Panc1 (cell line): ENCODE measurements at regions not wholly inside any gene's neighbourhood (a gene's known extent, or its start where the extent isn't known, plus 50 kb on each side); places are given as distances from the start of the nearest gene placed in this dataset.

Experiments used
- ATAC-seq: fragments of 200-7000 bp; cut with Tn5 transposase; 2 replicates; pipeline ENCODE4 v1.9.1; 2020; ENCODE audit warnings: mild to moderate bottlenecking, moderate library complexity
- BruUV-seq: library from RNA; stranded (reverse); fragments of 400-500 nt; replicated peaks from 2 replicates; lab custom pipeline; 2021; lab: Mats Ljungman, UMichigan
- CTCF ChIA-PET: fragments of 300-600 bp; sonication (Branson Sonifier 250); formaldehyde crosslinking; loops from one replicate; lab custom pipeline; 2022; ENCODE audit warnings: antibody characterized with exemption; lab: Charles Lee
- POLR2A ChIA-PET: fragments of 300-600 bp; sonication (Branson Sonifier 250); formaldehyde crosslinking; loops from one replicate; lab custom pipeline; 2022; ENCODE audit warnings: antibody characterized with exemption; lab: Charles Lee
- DNase-seq: peaks from one replicate; pipeline ENCODE4 v3.0.0-alpha.2; 2010; ENCODE audit warnings: low read depth, low spot score
- H3K27ac ChIP-seq: 2 replicates; pipeline ENCODE4 v1.5.1; 2011; ENCODE audit warnings: mild to moderate bottlenecking, low read length, inconsistent platforms
- H3K27me3 ChIP-seq: fragments of 200-500 bp; sonication (Bioruptor generic); 2 replicates; pipeline ENCODE4 v1.6.0; 2014; ENCODE audit warnings: low read length, inconsistent platforms; ENCODE audit not compliant: control insufficient read depth, insufficient read depth
- H3K36me3 ChIP-seq: fragments of 200-500 bp; sonication (Bioruptor generic); 2 replicates; pipeline ENCODE4 v1.5.1; 2014; ENCODE audit warnings: inconsistent platforms, mild to moderate bottlenecking, low read length, moderate library complexity; ENCODE audit not compliant: control insufficient read depth, insufficient read depth
- H3K4me1 ChIP-seq: 2 replicates; pipeline ENCODE4 v1.5.1; 2011; ENCODE audit warnings: inconsistent platforms, mild to moderate bottlenecking, low read length, moderate library complexity; ENCODE audit not compliant: control insufficient read depth, insufficient read depth
- H3K4me3 ChIP-seq, 2 experiments: 2 replicates each; pipeline ENCODE4 v1.5.1; 2011 to 2012; ENCODE audit warnings: low read depth in 2 of 2, low read length in 2 of 2, mild to moderate bottlenecking in 2 of 2, inconsistent platforms in 1 of 2, moderate library complexity in 1 of 2
- H3K9me3 ChIP-seq: fragments of 200-500 bp; sonication (Bioruptor generic); 2 replicates; pipeline ENCODE4 v1.5.1; 2014; ENCODE audit warnings: low read depth, mild to moderate bottlenecking, inconsistent platforms, low read length, moderate library complexity; ENCODE audit not compliant: control insufficient read depth, insufficient read depth
- POLR2AphosphoS5 ChIP-seq: IDR thresholded peaks from 2 replicates; pipeline ENCODE4 v1.6.1; 2012; ENCODE audit warnings: mild to moderate bottlenecking, low read depth, low read length, moderate library complexity
- SIN3A ChIP-seq: IDR thresholded peaks from 2 replicates; pipeline ENCODE4 v1.6.1; 2012; ENCODE audit warnings: low read depth, mild to moderate bottlenecking, low read length, moderate library complexity, borderline replicate concordance; ENCODE audit not compliant: insufficient read depth
- TCF7L2 ChIP-seq: IDR thresholded peaks from 2 replicates; pipeline ENCODE4 v1.6.1; 2011; ENCODE audit warnings: mild to moderate bottlenecking, low read depth, low read length, inconsistent platforms
- in situ Hi-C: cut with HindIII; loops from 2 replicates; pipeline ENCODE4 v1.10.0; 2016; ENCODE audit warnings: low sequenced_read_pairs, low pct_unique_long_range_greater_than_20kb
- intact Hi-C: fragments of 100-400 bp; cut with micrococcal nuclease; formaldehyde crosslinking; loops from one replicate; pipeline ENCODE4 v1.10.0; 2022; ENCODE audit not compliant: unreplicated experiment
- TF ChIP-seq, protein P1 (sequence below): fragments of 450-650 bp; IDR thresholded peaks from 2 replicates; pipeline ENCODE4 v1.5.1; 2017; ENCODE audit warnings: mild to moderate bottlenecking
- TF ChIP-seq, protein P2 (sequence below), 2 experiments: IDR thresholded peaks; 2 replicates each; pipeline ENCODE4 v1.6.1; 2011 to 2012; ENCODE audit warnings: low read depth in 2 of 2, control low read depth in 1 of 2, low read length in 1 of 2, mild to moderate bottlenecking in 1 of 2, moderate library complexity in 1 of 2; ENCODE audit not compliant: insufficient read depth in 1 of 2

DNA sequence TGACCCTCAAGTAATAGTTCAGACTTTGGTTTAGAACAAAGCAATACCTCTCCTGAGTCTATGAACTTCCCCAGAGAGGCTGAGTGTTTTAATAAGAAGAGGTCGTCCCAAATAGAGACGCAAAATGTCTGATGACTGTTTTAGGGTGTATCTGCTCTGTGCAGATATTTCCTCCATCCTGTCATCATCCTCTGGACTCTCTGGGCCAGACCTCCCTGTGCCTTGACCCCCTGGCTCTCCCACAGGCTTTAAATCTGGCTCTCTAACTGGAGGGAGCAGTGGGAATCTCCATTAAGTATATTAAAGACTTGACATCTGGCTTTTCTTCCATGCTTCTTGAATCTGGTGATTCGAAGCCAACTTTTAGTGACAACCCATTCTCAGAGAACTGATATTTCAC, 633.3 kb downstream of the INHBA start:
- no peaks in the 10 kb centered on the region for H3K4me1 ChIP-seq
- no peak overlapping the region for H3K27ac ChIP-seq
- ChIA-PET POLR2A (no interaction called here), CTCF (no interaction called here)
- TF ChIP-seq, protein P1, sequence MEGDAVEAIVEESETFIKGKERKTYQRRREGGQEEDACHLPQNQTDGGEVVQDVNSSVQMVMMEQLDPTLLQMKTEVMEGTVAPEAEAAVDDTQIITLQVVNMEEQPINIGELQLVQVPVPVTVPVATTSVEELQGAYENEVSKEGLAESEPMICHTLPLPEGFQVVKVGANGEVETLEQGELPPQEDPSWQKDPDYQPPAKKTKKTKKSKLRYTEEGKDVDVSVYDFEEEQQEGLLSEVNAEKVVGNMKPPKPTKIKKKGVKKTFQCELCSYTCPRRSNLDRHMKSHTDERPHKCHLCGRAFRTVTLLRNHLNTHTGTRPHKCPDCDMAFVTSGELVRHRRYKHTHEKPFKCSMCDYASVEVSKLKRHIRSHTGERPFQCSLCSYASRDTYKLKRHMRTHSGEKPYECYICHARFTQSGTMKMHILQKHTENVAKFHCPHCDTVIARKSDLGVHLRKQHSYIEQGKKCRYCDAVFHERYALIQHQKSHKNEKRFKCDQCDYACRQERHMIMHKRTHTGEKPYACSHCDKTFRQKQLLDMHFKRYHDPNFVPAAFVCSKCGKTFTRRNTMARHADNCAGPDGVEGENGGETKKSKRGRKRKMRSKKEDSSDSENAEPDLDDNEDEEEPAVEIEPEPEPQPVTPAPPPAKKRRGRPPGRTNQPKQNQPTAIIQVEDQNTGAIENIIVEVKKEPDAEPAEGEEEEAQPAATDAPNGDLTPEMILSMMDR, result no peak
- TF ChIP-seq, protein P2, sequence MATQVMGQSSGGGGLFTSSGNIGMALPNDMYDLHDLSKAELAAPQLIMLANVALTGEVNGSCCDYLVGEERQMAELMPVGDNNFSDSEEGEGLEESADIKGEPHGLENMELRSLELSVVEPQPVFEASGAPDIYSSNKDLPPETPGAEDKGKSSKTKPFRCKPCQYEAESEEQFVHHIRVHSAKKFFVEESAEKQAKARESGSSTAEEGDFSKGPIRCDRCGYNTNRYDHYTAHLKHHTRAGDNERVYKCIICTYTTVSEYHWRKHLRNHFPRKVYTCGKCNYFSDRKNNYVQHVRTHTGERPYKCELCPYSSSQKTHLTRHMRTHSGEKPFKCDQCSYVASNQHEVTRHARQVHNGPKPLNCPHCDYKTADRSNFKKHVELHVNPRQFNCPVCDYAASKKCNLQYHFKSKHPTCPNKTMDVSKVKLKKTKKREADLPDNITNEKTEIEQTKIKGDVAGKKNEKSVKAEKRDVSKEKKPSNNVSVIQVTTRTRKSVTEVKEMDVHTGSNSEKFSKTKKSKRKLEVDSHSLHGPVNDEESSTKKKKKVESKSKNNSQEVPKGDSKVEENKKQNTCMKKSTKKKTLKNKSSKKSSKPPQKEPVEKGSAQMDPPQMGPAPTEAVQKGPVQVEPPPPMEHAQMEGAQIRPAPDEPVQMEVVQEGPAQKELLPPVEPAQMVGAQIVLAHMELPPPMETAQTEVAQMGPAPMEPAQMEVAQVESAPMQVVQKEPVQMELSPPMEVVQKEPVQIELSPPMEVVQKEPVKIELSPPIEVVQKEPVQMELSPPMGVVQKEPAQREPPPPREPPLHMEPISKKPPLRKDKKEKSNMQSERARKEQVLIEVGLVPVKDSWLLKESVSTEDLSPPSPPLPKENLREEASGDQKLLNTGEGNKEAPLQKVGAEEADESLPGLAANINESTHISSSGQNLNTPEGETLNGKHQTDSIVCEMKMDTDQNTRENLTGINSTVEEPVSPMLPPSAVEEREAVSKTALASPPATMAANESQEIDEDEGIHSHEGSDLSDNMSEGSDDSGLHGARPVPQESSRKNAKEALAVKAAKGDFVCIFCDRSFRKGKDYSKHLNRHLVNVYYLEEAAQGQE (IDR thresholded peaks at IDR 0.05; ENCODE audit: insufficient read depth in 1 of 2, low read depth in 2 of 2, low read length in 1 of 2), result no peak
- TF ChIP-seq POLR2AphosphoS5 (no peak), SIN3A (no peak), TCF7L2 (no peak)
- ATAC-seq, result no peak
- H3K27me3 ChIP-seq, result no peaks in the 10 kb centered on the region
- intact Hi-C loops, result no loop called here
- H3K36me3 ChIP-seq, result no peaks in the 10 kb centered on the region
- in situ Hi-C loops, result no loop called here
- no TSS peak for BruUV-seq
- H3K4me3 ChIP-seq, result no peak overlapping the region
- no peaks in the 10 kb centered on the region for H3K9me3 ChIP-seq
- no peak for DNase-seq

DNA sequence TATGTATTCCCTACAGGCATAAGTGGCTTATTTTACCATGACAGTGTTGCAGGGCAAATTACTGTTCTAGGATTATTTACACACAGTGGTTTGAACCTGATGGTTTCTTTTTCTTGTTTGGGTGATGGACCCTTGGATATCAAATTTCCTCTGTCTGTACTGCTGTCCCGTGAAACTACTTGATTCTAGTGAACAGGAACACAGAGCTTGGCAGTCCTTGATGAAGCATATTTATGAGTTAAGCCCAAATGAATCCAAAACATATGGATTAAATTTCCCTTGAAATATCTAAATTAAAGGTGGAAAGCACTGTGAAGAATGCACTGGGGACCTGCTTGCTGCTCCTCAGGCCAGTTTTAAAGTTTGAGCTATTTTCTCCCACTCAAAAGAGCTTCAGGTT, 635.3 kb downstream of the INHBA start:
- no peaks in the 10 kb centered on the region for H3K36me3 ChIP-seq
- no TSS peak for BruUV-seq
- H3K9me3 ChIP-seq, result no peaks in the 10 kb centered on the region
- DNase-seq (no peak), ATAC-seq (no peak)
- no peak overlapping the region for H3K4me3 ChIP-seq
- TF ChIP-seq TCF7L2, result no peak
- TF ChIP-seq POLR2AphosphoS5, result no peak
- TF ChIP-seq, protein P2 (IDR thresholded peaks at IDR 0.05; ENCODE audit: insufficient read depth in 1 of 2, low read depth in 2 of 2, low read length in 1 of 2), result no peak
- TF ChIP-seq SIN3A, result no peak
- TF ChIP-seq, protein P1, result no peak
- CTCF ChIA-PET, result no interaction called here
- in situ Hi-C loops, result no loop called here
- POLR2A ChIA-PET, result no interaction called here
- H3K27ac ChIP-seq, result no peak overlapping the region
- intact Hi-C loops, result no loop called here
- no peaks in the 10 kb centered on the region for H3K4me1 ChIP-seq
- H3K27me3 ChIP-seq, result no peaks in the 10 kb centered on the region
